ENCODE measurements at regions not wholly inside any gene's neighbourhood (a gene's known extent, or its start where the extent isn't known, plus 50 kb on each side); places are given as distances from the start of the nearest gene placed in this dataset.
"Not testable (repeated sequence)": the region's sequence is repeated elsewhere in the genome, so short reads cannot be mapped to it uniquely, and the experiment has no call there.

GRCh38 chrX:146994163-146994562 lies 179.6 kb upstream of the CXorf51A start:
- no peak for DNase-seq (ENCODE audit: low read depth)

DNA sequence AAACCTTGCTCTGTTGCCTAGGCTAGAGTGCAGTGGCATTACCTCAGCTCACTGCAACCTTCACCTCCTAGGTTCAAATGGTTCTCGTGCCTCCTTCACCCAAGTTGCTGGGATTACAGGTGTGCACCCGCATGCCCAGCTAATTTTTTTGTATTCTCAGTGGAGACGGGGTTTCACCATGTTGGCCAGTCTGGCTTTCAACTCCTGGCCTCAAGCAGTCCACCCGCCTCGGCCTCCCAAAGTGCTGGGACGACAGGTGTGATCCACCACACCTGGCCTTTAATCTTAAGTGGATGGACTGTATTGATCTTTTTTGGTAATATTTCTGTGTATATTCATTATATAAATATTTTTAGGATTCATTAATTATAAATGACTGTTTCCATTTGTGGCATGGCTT lies 158.7 kb upstream of the CXorf51A start:
- DNase-seq (ENCODE audit: low read depth) = no peak

GRCh38 chrX:146967306-146967705 lies 152.8 kb upstream of the CXorf51A start:
- DNase-seq (ENCODE audit: low read depth) = no peak

DNA sequence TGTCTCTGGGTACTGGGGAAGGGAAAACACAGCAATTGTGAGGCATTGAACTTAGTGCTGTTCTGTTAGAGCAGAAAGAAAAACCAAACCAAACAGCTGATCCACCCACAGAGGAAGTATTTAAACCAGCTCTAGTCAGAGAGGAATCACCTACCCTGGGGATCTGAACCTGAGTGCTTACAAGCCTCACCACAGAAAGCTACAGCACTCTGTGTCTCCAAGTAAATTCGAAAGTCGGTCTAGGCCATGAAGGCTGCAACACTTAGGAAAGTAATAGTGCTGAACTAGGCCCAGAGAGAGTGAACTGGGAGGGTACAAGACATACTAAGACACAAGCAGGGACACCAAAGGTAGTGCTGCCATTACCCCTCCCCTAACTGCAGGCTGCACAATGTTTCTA lies 142.2 kb upstream of the CXorf51A start:
- DNase-seq (ENCODE audit: low read depth) = no peak

- no peak for DNase-seq (ENCODE audit: low read depth)
Measured at GRCh38 chrX:146934256-146934655, 119.7 kb upstream of the CXorf51A start.

DNA sequence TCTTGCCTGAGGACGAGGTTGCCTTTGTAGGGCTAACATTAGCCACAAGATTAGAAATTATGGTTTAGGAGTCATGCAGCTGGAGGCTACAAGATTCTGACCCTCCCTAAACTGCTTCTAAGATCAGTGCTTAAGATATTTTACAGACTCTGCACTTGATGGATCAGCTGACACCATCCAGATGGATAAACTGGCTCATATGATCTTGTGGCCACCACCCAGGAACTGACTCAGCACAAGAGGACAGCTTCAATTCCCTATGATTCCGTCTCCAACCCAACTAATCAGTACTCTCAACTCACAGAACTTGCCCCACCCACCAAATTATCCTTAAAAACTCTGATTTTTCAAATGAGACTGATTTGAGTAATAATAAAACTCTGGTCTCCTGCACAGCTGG lies 118.5 kb upstream of the CXorf51A start:
- not testable (repeated sequence) for DNase-seq (ENCODE audit: low read depth)

DNA sequence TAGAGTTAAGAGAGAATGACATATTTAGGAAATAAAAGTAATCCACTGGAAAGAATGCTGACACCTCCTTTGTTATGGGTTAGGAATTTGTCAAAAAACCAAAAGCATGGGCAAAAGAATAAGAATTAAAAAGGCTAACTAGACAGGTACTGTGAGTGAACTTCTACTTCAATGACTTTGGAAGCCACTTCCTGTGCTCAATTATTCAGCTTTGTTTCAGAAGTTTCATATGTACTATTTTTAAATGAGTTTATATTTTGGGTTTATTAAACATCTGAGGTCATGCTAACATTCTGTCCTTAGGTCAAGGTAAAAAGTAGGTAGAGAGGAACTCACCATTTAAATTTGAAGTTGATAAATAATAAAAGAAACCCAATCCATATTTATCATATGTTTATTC lies 106.7 kb upstream of the CXorf51A start:
- DNase-seq (ENCODE audit: low read depth) = no peak

GRCh38 chrX:146907391-146908240 lies 93.1 kb upstream of the CXorf51A start:
- DNase-seq (ENCODE audit: low read depth) = peak; percentile 0

GRCh38 chrX:146906166-146906565 lies 91.6 kb upstream of the CXorf51A start:
- DNase-seq (ENCODE audit: low read depth) = no peak

DNA sequence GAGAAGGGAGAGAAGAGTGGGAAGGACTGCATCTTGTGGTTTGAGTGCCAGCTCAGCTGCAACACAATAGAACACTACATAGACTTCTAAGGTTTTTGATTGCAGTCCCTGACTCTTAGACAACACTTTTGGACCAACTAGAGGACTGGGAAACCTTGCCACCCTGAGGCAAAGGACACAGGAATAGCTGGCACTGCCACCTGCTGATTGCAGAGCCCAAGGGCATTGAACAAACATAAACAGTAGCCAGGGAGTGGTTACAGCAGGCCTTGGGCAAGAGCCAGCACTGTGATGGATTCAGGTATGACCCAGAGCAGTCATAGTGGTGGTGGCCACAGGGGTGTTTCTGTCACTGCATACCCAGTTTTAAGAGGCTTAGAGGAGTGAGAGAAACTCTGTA lies 72.5 kb upstream of the CXorf51A start:
- no peak for DNase-seq (ENCODE audit: low read depth)

DNA sequence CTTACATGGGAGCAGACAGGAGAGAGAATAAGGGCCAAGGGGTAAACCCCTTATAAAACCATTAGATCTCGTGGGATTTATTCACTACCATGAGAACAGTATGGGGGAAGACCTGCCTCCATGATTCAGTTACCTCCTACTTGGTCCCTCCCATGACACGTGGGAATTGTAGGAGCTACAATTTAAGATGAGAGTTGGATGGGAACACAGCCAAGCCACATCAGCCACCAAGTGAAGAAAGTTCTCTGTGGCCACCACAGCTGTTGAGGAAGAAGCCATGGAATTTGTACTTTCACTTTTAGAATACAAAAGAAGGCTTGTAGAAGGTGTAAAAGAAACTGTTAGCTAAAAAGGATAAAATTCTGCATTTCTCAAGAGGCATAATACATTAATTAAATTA lies 67.0 kb upstream of the CXorf51A start:
- DNase-seq (ENCODE audit: low read depth) = no peak

GRCh38 chrX:146866846-146867245 lies 52.3 kb upstream of the CXorf51A start:
- not testable (repeated sequence) for DNase-seq (ENCODE audit: low read depth)

- not testable (repeated sequence) for DNase-seq (ENCODE audit: low read depth)
Measured at GRCh38 chrX:146865734-146866133, 51.2 kb upstream of the CXorf51A start.
